ENCODE measurements at regions not wholly inside any gene's neighbourhood (a gene's known extent, or its start where the extent isn't known, plus 50 kb on each side); places are given as distances from the start of the nearest gene placed in this dataset.

DNA sequence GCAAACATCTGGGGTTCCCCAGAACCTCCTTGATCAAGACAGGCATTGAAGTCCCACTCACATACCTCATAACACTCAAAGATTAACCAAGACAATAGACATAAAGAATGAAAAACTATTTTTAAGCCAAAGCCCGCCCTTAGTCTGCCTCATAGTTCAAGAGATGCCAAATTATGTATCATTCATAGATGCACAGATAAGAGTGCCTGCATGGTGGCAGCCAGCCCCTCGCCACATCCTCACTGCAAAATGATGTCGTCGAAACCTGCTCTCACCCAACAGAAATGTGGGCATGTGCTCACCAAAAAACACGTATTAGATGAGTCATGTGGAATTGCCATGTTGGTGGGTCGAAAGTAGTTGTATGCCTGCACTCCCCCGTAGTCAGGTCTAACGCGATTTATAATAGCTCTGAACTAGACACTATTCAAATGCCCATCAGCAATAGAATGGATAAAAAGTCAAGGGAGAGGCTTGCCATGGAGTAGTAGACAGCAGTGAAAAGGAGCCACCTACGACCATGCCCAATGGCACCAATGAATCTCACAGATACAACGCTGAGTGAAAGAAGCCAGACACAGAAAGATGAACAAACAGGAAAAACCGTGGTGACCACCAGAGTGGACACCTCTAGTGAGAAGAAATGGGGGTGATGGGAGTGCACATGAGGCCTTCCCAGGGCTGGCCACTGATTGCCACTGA lies 64.8 kb downstream of the C16orf95 start:
- H3K4me3 ChIP-seq, result no peak overlapping the region
- DNase-seq (ENCODE audit: low spot score), result no peak
- no peak overlapping the region for H3K27ac ChIP-seq
- TF ChIP-seq, protein P1, sequence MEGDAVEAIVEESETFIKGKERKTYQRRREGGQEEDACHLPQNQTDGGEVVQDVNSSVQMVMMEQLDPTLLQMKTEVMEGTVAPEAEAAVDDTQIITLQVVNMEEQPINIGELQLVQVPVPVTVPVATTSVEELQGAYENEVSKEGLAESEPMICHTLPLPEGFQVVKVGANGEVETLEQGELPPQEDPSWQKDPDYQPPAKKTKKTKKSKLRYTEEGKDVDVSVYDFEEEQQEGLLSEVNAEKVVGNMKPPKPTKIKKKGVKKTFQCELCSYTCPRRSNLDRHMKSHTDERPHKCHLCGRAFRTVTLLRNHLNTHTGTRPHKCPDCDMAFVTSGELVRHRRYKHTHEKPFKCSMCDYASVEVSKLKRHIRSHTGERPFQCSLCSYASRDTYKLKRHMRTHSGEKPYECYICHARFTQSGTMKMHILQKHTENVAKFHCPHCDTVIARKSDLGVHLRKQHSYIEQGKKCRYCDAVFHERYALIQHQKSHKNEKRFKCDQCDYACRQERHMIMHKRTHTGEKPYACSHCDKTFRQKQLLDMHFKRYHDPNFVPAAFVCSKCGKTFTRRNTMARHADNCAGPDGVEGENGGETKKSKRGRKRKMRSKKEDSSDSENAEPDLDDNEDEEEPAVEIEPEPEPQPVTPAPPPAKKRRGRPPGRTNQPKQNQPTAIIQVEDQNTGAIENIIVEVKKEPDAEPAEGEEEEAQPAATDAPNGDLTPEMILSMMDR (IDR thresholded peaks at IDR 0.05), result no peak

Measured in coronary artery (tissue), 2 donors.